Hepatocyte (in vitro differentiated cells): ENCODE measurements at regions not wholly inside any gene's neighbourhood (a gene's known extent, or its start where the extent isn't known, plus 50 kb on each side); places are given as distances from the start of the nearest gene placed in this dataset.

Experiments
- DNase-seq: peaks from one replicate; pipeline ENCODE4 v3.0.0-alpha.2; 2016; ENCODE audit warnings: low spot score
- H2AFZ ChIP-seq: fragments of 200-600 bp; sonication (generic); 2 replicates; pipeline ENCODE4 v1.6.0; 2016; ENCODE audit warnings: antibody characterized with exemption, mild to moderate bottlenecking
- H3K27ac ChIP-seq: fragments of 200-600 bp; sonication (generic); 2 replicates; pipeline ENCODE4 v1.5.1; 2016; ENCODE audit warnings: mild to moderate bottlenecking
- H3K27me3 ChIP-seq: fragments of 200-600 bp; sonication (generic); 2 replicates; pipeline ENCODE4 v1.6.1; 2016
- H3K36me3 ChIP-seq: fragments of 200-600 bp; sonication (generic); replicated peaks from 2 replicates; pipeline ENCODE4 v1.5.1; 2016; ENCODE audit warnings: low read depth; ENCODE audit not compliant: insufficient read depth
- H3K4me1 ChIP-seq: fragments of 200-600 bp; sonication (generic); 2 replicates; pipeline ENCODE4 v1.5.1; 2016; ENCODE audit warnings: mild to moderate bottlenecking, moderate library complexity; ENCODE audit not compliant: insufficient read depth
- H3K4me2 ChIP-seq: fragments of 200-600 bp; sonication (generic); 2 replicates; pipeline ENCODE4 v1.6.0; 2016
- H3K4me3 ChIP-seq: fragments of 200-600 bp; sonication (generic); 2 replicates; pipeline ENCODE4 v1.5.1; 2016; ENCODE audit warnings: mild to moderate bottlenecking
- H3K79me2 ChIP-seq: fragments of 200-600 bp; sonication (generic); 2 replicates; pipeline ENCODE4 v1.6.0; 2017; ENCODE audit warnings: mild to moderate bottlenecking
- H3K9me2 ChIP-seq: fragments of 200-600 bp; sonication (generic); replicated peaks from 2 replicates; pipeline ENCODE4 v1.6.0; 2017; ENCODE audit warnings: mild to moderate bottlenecking; ENCODE audit not compliant: insufficient read depth
- H3K9me3 ChIP-seq: fragments of 200-600 bp; sonication (generic); 2 replicates; pipeline ENCODE4 v1.5.1; 2016; ENCODE audit warnings: low read depth, mild to moderate bottlenecking
- H4K20me1 ChIP-seq: fragments of 200-600 bp; sonication (generic); 2 replicates; pipeline ENCODE4 v1.6.0; 2016; ENCODE audit warnings: mild to moderate bottlenecking; ENCODE audit not compliant: insufficient read depth, poor library complexity, severe bottlenecking
- CTCF ChIP-seq: fragments of 200-600 bp; sonication (generic); IDR thresholded peaks from 2 replicates; pipeline ENCODE4 v1.5.1; 2016; ENCODE audit warnings: antibody characterized with exemption, mild to moderate bottlenecking; ENCODE audit not compliant: poor library complexity
- EZH2 ChIP-seq: fragments of 200-600 bp; sonication (generic); IDR thresholded peaks from 2 replicates; pipeline ENCODE4 v1.6.1; 2016; ENCODE audit warnings: antibody characterized with exemption, mild to moderate bottlenecking, borderline replicate concordance
- EZH2phosphoT487 ChIP-seq: fragments of 200-600 bp; sonication (generic); IDR thresholded peaks from one replicate; pipeline ENCODE4 v1.6.1; 2018; ENCODE audit warnings: antibody characterized with exemption, mild to moderate bottlenecking, low read depth, moderate library complexity; ENCODE audit not compliant: unreplicated experiment, severe bottlenecking
- WGBS: methylation state at CpG from one replicate; pipeline ENCODE4 v1.1.6; 2016; ENCODE audit warnings: low lambda C conversion rate; ENCODE audit errors: missing lambda C conversion rate; 5-methylcytosine and 5-hydroxymethylcytosine counted together

GRCh38 chr10:3277566-3277965 lies 105.0 kb upstream of the PITRM1 start:
- H3K27ac ChIP-seq = no peak overlapping the region
- H3K36me3 ChIP-seq = no peaks in the 10 kb centered on the region
- 67% methylated on average over 4 of the region's 4 CpGs for WGBS
- no peak overlapping the region for H3K4me2 ChIP-seq
- no peak for TF ChIP-seq EZH2
- TF ChIP-seq CTCF = no peak
- TF ChIP-seq EZH2phosphoT487 = no peak
- H3K4me1 ChIP-seq = no peaks in the 10 kb centered on the region
- no peak overlapping the region for H2AFZ ChIP-seq
- no peak for DNase-seq
- no peaks in the 10 kb centered on the region for H3K9me2 ChIP-seq
- H3K4me3 ChIP-seq = no peak overlapping the region
- H3K79me2 ChIP-seq = no peaks in the 10 kb centered on the region
- no peaks in the 10 kb centered on the region for H4K20me1 ChIP-seq
- no peaks in the 10 kb centered on the region for H3K27me3 ChIP-seq
- H3K9me3 ChIP-seq = no peaks in the 10 kb centered on the region

DNA sequence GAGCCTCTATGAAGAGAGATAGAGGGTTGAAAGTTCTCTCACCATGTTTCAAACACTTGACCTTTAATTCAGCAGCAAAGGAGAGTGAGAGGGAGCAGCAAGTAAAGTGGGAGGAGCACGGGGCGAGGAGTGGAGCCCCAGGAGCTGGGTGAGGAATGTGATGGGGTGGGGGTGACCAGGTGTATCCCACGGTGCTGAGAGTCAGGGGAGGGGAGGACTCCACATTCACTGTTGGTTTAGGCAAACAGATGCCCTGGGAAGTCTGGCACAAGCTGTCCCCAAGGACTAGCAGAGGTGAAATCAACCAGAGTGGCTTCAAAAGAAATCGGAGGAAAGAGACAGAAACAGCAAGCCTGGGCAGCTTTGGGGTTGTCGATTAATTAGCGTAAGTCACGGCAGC lies 101.8 kb upstream of the PITRM1 start:
- H3K4me3 ChIP-seq = no peak overlapping the region
- no peak overlapping the region for H3K27ac ChIP-seq
- no peak for DNase-seq
- H3K9me3 ChIP-seq = no peaks in the 10 kb centered on the region
- H3K4me1 ChIP-seq = no peaks in the 10 kb centered on the region
- H3K79me2 ChIP-seq = no peaks in the 10 kb centered on the region
- no peaks in the 10 kb centered on the region for H3K27me3 ChIP-seq
- 78% methylated on average over 7 of the region's 7 CpGs for WGBS
- H3K36me3 ChIP-seq = no peaks in the 10 kb centered on the region
- no peaks in the 10 kb centered on the region for H4K20me1 ChIP-seq
- no peak overlapping the region for H2AFZ ChIP-seq
- no peak overlapping the region for H3K4me2 ChIP-seq
- TF ChIP-seq EZH2phosphoT487 = no peak
- TF ChIP-seq EZH2 = no peak
- TF ChIP-seq CTCF = no peak
- no peaks in the 10 kb centered on the region for H3K9me2 ChIP-seq

DNA sequence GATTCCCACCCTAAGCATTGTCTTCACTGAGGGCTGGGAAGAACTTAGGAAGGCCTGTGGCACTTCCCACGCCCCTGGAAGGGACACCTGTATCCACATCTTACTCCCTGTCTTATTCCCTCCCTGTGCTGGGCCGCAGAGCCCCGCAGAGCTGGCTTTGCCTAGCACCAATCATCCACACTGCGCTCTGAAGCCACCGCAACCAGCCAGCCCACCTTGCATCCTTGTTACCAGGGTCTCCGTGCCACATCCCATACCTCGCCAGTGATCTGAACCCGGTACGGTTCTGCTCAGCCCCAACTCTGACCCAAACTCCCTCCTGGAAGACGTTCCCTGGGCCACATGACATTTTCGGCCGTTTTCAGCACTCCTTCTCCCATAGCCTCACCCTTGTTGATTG lies 101.4 kb upstream of the PITRM1 start:
- no peaks in the 10 kb centered on the region for H3K4me1 ChIP-seq
- H3K4me2 ChIP-seq = no peak overlapping the region
- H4K20me1 ChIP-seq = no peaks in the 10 kb centered on the region
- no peak overlapping the region for H3K4me3 ChIP-seq
- no peak overlapping the region for H3K27ac ChIP-seq
- H3K27me3 ChIP-seq = no peaks in the 10 kb centered on the region
- H3K9me2 ChIP-seq = no peaks in the 10 kb centered on the region
- WGBS = 95% methylated on average over 12 of the region's 12 CpGs
- no peaks in the 10 kb centered on the region for H3K79me2 ChIP-seq
- no peak overlapping the region for H2AFZ ChIP-seq
- no peaks in the 10 kb centered on the region for H3K9me3 ChIP-seq
- DNase-seq = no peak
- no peak for TF ChIP-seq EZH2phosphoT487
- TF ChIP-seq CTCF = no peak
- TF ChIP-seq EZH2 = no peak
- H3K36me3 ChIP-seq = no peaks in the 10 kb centered on the region

DNA sequence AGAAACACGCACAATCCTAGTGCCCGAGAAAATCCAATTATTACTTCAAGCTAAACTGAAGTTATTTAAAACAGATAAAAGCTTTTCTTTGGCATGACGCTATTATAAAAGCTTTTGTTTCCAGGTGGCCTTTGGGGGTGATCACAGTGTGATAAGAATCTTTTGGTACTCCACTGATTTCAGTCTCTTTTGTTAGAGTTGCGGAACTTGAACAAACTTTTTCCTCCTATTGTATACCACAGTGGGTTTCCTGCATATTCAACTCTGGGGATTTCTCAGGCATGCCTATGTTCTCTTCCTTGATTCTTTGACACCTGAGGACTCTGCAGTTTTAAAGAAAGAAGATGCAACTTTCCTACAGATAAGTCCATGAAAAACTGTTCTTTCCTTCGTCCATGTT lies 99.7 kb upstream of the PITRM1 start:
- no peak overlapping the region for H2AFZ ChIP-seq
- no peaks in the 10 kb centered on the region for H3K27me3 ChIP-seq
- TF ChIP-seq CTCF = no peak
- TF ChIP-seq EZH2phosphoT487 = no peak
- no peak for TF ChIP-seq EZH2
- H3K4me3 ChIP-seq = no peak overlapping the region
- no peaks in the 10 kb centered on the region for H3K36me3 ChIP-seq
- H3K79me2 ChIP-seq = no peaks in the 10 kb centered on the region
- H3K9me3 ChIP-seq = no peaks in the 10 kb centered on the region
- no peaks in the 10 kb centered on the region for H3K4me1 ChIP-seq
- H3K4me2 ChIP-seq = no peak overlapping the region
- no peak overlapping the region for H3K27ac ChIP-seq
- WGBS = 76% methylated on average over 5 of the region's 5 CpGs
- H4K20me1 ChIP-seq = no peaks in the 10 kb centered on the region
- no peak for DNase-seq
- no peaks in the 10 kb centered on the region for H3K9me2 ChIP-seq
